AG09319 (cell line): ENCODE measurements at regions not wholly inside any gene's neighbourhood (a gene's known extent, or its start where the extent isn't known, plus 50 kb on each side); places are given as distances from the start of the nearest gene placed in this dataset.

Source experiments
- DNase-seq: peaks from one replicate; pipeline ENCODE4 v3.0.0-alpha.2; 2010; ENCODE audit warnings: low read depth; ENCODE audit errors: extremely low read depth
- CTCF ChIP-seq: IDR thresholded peaks from 2 replicates; pipeline ENCODE4 v1.5.1; 2011; ENCODE audit warnings: low read depth, mild to moderate bottlenecking, inconsistent platforms, low read length, moderate library complexity

DNA sequence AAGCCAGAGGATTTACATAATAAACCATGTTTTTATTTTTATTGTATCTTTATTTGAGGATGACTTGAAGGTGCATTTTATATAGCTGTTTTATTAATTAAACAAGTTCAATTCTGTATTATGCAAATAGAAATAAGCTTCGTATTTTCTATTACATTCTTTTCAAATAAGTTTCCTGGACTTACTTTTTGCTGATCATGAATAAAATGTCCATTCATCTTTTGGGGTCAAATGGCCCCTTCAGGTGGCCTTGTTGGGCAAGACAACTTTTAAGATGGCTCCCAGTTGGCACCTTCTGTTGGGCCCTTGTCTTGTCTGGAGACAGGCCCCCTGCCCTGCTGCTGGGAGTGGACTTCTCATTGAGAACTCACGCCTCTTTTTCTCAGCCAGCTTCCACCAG, 654.6 kb upstream of the NOX3 start:
- no peak for DNase-seq
- no peak for TF ChIP-seq CTCF

DNA sequence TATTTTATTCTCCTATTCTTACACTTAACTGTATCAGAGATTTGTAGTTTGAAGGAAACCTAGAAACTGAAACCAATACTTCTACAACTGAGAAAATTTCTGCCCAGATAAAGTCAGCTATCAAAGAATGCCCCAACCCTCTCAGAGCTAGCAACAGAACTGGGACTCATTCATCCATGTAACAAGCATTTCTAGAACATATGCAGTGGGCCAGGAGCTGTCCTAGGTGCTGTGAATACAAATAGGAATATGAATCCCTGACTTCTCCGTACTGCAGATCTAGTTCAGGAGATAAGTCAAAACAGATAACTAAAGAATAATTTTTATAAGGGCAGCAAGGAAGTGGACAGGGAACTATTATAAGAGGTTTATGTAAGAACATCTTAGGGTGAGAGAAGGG, 654.1 kb upstream of the NOX3 start:
- no peak for TF ChIP-seq CTCF
- no peak for DNase-seq

DNA sequence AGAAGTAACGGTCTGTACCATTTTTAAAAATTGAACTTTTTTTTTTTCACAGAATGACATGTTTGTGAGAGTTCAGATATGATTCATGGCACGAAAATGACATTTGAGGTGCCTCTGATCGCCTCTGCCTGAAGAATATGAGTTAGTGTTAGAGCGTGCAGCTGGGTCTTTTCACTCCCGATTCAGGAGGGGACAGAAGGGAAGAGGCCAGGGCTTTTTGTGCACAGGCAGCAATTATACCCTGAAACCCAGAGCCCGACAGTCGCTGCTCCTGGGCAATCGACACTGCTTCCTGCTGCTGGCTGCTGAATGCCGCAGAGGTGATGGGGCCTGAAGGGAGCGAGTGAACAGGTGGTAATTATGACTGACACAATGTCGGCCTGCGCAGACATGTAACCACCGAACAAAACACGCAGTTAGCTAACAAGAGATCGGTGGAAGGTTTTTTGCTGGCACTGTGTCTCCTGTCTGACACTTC, 652.0 kb upstream of the NOX3 start:
- DNase-seq: no peak
- TF ChIP-seq CTCF: no peak

DNA sequence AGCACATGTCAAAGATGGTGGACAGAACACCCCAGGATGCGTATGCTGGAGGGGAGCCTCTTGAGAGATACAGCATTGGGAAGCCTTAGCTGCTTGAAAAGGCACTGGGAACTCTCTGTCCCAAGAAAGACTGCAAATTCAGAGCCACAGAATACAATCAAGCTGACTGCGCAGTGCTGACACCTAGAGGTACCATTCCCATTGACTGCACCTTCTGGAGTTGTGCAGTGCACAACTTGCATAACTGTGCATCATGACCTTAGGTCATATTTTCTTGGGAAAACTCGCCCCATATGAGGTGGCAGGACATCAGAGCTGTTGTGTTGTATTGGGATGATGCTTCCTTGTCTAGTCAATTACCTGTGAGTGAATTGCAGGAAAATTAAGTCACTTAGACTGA, 646.5 kb upstream of the NOX3 start:
- no peak for DNase-seq
- TF ChIP-seq CTCF: no peak; the same call in 1 of the 2 replicates

GRCh38 chr6:156098839-156099238, 643.2 kb upstream of the NOX3 start:
- DNase-seq: no peak
- TF ChIP-seq CTCF: no peak

DNA sequence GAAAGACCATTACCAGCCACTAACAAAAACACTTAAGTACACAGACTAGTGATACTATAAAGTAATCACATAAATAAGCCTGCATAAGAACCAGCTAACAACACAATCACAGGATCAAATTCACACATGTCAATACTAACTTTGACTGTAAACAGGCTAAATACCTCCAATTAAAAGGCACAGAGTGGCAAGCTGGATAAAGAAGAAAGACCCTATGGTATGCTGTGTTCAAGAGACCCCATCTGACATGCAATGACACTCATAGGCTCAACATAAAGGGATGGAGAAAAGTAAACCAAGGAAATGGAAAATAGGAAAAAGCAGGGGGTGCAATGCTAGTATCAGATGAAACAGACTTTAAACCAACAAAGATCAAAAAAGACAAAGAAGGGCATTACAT, 631.8 kb upstream of the NOX3 start:
- TF ChIP-seq CTCF: no peak
- no peak for DNase-seq

DNA sequence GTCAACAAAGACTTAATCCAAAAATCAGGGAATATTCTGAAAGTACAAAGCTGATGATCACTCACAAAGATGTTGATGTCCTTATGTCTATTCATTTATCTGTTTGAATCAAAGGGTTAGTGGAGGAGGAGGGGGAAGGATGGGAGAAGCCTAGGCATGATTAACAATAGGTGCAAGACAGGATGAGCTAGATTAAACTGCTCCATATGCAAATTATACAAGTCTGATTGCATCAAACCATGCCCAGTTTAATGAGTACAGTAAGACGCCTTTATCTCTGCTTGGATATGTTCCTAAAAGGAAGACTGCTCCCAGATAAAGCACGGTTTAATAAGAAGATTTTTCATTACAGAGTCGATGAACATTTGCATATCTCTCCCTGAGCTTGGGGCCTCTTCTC, 626.4 kb upstream of the NOX3 start:
- no peak for TF ChIP-seq CTCF
- no peak for DNase-seq
